Activated CD4-positive, alpha-beta T cell treated with anti-CD3 and anti-CD28 coated beads for 24 hours (primary cell): ENCODE measurements at regions not wholly inside any gene's neighbourhood (a gene's known extent, or its start where the extent isn't known, plus 50 kb on each side); places are given as distances from the start of the nearest gene placed in this dataset.

ENCODE experiments used
- DNase-seq, 2 donors: peaks; one replicate each; pipeline ENCODE4 v3.0.0-alpha.2; 2020; ENCODE audit warnings: low read depth in 2 of 2

DNA sequence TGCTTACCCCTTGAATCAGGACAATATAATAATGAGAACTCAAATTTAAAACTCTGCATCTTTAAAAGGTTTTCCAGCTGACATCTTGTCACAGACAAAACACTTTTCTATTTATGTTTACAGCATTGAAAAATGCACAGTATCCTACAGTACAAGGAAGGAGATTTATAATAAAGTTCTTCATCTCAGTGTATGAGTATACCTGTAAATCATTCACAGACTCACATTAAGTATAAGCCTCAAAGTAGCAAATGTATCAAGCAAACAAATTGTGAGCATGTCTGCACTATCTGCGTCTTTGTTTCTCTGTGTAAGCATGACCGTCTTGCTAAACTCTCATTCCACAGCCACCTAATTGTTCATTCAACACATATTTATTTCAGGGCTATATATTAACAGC lies 52.8 kb downstream of the PPP1R2C start:
- no peak for DNase-seq

DNA sequence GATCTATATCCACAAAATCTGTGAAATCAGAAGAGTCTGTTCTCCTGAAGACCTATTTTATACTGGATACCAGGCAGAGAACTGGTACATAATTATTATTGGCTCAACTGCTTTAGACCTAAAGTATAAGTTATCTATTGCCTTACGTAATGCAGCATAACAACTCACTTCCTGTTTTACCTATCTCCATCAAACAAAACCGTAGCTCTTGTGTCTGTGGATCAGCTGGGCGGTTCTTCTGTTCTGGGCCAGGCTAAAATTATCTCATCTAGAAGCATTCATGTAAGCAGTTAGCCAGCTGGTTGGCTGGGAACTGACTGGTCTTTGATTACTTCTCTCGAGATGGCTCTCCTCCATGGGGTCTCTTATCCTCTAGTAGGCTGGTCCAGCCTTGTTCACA lies 57.8 kb downstream of the PPP1R2C start:
- no peak for DNase-seq

DNA sequence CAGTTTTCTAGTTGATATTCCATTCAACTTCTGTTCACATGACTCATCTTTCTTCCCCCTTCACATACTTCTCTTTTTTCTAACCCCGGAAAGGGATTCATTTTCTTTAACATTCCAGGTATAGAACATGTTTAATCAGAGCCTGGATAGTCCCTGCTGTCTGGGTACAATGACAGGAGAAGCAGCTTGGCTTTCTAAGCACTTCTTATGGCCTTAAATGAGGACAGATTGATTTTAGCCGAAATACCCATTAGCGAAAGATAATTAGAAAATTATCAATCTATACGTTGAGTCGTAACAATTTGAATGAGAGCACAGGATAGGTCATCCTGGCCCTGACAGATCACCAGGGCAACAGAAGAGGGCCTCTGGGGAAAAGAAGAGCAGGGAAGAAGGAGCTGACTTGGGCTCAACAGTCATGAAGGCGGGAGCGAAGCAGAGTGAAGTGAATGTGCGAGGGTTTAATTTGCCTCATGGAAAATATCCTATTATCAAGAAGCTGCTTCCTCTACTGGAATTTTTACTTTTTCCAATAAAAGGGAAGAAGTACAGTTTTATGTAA lies 62.2 kb downstream of the PPP1R2C start:
- no peak for DNase-seq

DNA sequence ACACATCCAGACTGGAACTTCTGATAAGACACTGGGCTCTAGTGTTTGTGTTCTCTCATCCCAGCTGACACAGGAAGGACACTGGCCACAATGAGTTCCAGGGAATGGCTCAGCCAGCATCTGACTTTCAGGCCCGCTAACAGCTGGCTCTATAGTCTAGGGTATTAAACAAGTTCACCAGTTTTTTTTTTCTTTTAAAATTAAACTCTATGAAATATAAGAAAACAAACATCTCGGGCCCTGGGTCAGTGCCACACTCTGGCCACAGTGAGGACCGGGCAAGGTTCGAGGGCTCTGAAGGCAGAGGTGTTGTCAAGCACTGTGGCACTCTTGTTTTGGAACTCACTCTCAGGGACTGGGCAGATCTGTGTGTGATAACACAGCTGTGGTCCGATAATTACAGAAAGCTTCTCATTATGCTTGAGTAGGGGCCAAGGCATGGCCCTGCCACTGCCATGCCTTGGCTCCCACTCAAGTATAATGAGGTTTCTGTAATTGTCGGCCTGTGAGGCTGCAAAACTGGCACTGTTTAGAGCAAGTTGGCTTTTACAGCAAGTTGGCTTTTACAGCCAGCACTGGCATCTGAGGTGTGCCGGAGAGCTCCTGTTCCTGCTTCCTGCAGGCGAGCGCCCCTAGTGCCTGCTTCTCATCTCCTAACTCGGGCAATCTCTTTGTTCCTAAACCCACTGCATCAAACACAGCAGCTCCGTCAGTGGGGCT lies 62.8 kb downstream of the PPP1R2C start:
- DNase-seq, result peak in 1 of 2 donors; percentile 4

DNA sequence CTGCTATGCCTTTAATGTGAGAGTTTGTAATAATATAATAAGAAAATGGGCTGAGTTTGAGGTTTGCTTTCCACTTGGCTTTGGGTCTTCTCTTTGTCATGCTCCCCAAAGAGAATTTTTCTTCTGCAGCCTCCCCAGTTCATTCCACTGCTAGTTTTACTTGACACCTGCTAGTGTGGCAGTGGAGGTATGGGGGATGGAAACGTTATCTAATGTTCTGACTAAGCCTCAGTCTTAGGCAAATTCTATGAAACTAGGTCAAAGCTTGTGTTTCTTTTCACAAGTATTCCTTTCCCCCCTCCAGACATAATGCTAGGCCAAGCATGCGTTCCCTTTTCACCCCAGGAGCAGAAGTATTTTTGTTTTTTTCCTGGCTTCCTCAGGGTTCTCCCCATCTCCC lies 67.5 kb downstream of the PPP1R2C start:
- no peak for DNase-seq

DNA sequence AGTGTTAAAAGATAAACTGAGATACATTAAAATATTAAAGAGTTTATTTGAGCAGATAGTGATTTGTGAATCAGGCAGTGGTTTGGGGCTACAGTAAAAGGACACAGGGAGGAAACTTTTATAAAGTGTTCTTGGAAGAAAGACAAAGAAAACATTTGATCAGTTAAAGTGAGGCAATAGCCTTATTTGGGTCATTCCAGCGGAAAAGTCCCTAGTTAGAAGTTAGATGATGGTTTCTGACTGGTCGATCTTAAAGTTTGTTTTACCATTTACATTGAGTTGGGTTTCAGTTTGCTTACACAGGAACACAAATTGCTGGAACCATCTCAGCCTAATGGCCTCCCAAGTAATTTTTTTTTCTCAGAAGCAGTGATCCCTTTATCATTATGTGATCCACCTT lies 69.7 kb downstream of the PPP1R2C start:
- no peak for DNase-seq

DNA sequence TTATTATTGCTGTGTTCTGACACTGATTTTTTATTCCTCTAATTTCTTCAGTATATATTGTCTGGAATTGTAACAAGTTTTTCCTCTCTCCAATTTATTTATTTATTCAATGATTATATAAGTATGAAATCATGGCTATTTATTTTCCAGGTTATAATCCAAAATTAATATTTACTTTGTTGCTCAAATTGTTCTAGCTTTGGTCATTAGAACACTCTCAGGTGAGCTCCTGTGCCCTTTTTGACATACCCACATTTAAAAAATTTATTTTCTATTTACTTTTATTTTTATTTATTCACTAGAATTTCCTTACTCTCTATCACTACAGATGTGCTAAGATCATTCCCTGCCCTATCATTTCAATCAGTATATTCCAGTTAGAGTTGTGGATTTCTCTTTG lies 70.2 kb downstream of the PPP1R2C start:
- DNase-seq, result no peak

DNA sequence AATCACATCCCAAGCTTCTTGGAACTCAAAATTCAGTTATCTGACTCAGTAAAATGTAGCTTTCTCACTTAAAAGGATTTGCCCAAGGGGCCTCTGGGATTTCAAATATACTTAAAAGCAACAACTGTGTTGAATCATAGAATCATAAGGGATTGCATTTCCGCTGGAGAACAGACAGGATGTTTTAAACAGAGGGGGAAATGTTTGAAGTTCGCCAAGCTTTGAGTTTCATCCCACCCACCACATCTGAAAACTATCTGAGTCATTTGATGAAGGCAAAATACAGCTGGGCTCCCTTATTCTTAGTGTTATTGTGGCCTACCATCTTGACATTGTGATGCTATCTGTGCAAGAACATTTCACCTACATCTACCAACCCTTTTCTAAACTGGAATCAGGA lies 73.5 kb downstream of the PPP1R2C start:
- no peak for DNase-seq

DNA sequence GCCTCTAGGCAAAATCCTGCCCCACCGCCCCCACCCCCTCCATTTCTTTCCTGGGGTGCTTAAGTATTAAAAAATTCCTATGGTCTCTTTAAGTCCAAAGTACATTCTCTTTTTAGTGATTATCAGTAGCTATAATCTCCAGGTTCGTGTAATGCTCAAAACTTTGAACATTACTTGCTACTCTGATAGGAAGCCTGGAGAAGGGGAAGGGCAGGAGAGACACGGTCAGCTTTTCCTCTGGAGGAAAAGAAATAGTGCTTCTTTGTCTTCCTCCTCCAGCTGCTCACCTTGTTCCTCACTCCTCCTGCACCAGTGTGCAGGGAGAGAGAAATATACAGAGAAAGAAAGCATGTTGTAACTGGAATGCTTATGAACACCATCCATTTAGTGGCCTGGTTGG lies 80.4 kb downstream of the PPP1R2C start:
- DNase-seq, result no peak

DNA sequence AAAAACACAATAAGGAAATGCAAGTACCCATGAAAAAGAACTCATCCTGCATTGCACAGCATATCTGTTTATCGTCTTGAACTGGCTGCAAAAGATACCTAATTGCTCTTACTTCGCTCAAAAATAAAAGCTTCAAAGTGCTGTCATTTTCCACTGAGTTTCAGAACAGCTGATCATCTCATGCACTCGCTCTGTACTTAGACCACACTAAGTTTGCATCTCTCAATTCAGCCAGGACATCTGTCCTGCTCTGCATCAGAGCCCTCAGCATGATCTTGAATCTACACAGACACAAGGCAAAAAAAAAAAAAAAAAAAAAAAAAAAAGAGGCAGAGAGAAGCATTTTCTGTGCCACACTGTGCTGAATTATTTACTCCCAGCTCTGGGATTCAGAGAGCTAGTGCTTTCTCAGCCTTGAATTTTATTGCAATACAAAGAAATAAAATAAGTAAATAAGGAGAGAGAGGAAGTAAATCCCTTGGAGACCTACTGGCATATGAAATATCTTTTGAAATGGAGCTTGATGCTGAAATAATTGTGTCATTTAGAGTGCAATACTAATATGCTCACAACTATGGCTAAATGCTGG lies 81.3 kb downstream of the PPP1R2C start:
- DNase-seq, result no peak

DNA sequence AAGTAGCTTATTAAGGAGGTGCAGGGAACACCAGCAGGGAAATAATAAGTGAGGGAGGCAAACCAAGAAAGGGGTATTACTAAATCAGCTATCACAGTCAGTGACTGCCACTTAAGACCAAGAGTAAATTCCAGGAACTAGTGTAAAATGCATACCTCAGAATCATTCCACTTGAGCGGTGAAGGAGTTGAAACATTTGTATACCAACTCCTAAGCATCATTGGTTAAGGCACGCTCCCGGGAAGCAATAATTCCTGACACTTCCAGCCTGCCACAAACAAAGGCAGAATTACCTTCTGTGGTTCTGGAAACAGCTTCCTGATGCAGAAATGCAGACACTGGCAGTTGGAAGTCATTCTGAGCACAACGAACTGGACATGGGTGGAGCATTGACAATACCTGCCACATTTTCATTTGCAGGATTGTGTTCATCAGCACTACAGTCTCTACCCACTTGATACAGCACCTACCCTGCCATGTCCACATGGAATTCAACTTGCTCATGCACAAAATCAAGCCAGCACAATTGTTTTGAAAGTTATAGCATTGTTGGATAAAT lies 82.1 kb downstream of the PPP1R2C start:
- no peak for DNase-seq

DNA sequence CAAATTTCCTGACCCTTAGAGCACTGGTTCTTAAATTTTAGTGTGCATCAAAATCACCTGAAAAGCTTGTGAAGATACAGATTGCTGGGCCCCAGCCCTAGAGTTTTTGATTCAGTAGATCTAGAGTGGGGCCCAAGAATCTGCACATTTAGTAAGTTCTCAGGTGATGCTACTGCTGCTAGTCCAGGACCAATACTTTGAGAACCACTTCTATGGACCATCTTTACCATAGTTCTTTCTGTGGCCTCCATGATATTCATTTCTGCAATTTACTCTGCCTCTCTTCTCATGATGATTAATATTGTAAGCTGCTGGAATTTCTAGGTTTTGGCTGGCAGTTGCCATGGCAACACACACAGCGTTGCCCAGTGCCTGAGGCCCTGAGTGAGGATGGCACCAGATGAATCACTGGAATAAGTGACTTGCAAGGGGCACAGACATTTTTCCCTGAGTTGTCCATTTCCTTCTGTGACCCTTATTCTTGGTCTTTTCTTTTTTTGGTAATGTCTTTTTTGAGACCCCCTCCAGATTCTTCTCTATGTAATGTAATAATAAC lies 83.6 kb downstream of the PPP1R2C start:
- no peak for DNase-seq

DNA sequence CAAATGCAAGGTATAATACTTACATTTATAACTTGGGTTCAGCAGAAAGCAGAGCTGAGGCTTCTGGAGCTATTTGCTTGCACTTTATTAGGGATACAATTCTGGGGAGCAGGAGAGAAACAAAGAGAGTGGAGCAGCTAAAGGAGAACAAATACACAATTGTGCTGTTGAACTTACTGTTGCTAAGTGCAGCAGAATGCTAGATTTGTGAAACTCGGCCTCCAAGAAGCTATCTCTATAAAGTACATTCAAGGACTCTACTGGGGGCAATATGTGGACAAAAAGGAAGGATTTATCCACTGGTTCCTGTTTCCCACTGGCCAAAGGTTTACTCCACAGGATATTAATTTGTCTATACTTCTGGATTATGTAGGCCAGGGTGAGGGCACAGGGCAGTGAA lies 86.8 kb downstream of the PPP1R2C start:
- no peak for DNase-seq

DNA sequence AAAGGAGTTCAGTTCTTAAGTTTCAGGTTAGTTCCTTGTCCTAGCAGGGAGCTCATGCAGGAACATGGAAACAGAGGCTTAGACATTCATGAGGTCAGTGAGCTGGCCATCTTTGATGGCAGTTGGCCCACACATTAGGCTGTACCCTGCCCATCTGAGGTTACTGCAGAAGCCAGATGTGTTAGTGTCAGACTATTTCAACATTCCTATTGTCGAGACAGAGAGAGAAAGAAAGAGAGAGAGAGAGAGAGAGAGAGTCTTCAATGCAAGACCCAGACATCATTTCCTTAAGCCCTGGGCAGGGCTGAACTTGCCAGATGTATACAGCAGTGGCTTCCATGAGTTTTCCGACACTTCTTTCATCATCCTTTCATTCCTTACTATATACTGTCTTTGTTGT lies 91.3 kb downstream of the PPP1R2C start:
- no peak for DNase-seq

DNA sequence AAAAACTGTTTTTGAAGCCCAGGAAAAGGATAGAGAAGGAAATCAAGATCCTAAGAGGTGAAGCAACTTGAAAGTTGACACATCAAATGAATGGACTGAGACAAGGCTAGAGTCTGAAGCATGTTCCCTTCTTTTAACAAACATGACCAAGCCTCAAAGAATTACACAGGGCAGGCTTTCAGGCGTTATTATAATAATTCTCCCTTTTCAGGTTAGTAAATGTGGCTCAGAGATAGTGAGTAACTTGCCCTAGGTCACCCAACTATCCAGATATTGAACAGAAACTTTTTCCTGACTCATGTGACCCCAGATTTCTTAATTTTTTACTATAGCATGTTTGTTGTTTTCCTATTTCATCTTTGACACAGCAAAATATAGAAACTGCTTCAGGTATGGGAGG lies 91.7 kb downstream of the PPP1R2C start:
- no peak for DNase-seq

DNA sequence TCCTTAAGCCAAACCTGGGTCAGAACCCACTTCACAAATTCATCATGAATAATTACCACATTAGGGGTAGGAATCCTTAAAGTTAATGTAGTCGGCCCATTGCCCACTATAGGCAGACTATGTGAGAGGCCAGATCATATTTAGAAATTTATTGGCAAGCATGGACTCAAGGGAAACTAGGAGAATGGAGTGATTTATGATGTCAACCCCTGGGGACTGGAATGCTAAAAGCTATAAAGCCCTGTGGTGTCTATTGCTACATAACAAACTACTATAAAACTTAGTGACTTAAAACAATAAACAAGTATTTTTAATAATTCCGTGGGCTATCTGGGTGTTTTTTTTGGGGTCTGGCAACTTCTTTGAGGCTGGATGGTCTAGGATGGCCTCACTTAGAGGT lies 93.9 kb downstream of the PPP1R2C start:
- no peak for DNase-seq

DNA sequence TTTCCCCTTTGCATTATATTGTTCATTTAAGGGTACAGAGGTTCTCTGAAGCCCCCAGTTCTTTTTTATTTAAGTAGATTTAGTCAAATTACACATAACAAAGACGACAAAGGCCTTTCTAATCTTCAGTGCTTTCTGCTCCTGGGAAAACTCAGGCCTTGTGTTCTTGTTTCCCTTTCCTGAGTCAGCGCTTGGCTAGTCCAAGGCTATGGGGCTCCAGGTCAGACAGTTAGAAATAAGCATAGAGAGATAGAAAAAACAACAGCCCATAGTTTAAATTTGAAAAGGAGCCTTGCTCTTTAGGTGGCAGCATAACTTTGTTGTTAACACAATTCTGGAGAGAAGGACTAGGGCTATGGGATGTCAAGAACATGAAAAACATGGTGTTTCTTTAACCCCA lies 97.3 kb downstream of the PPP1R2C start:
- DNase-seq, result no peak

DNA sequence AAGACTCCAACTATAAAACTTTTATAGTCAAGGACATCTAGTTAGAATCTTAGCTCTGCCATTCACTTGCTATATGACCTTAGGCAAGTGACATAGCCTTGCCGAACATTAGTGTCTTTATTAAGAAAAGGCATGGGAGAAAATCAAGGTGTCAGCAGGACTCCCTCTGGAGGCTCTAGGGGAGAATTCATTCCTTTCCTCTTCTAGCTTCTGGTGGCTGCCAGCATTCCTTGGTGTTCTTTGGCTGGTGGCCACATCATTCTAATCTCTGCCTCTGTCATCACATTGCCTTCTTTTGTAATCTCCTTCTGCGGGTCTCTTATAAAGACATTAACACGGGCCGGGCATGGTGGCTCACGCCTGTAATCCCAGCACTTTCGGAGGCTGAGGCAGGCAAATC lies 99.8 kb downstream of the PPP1R2C start:
- DNase-seq, result no peak

DNA sequence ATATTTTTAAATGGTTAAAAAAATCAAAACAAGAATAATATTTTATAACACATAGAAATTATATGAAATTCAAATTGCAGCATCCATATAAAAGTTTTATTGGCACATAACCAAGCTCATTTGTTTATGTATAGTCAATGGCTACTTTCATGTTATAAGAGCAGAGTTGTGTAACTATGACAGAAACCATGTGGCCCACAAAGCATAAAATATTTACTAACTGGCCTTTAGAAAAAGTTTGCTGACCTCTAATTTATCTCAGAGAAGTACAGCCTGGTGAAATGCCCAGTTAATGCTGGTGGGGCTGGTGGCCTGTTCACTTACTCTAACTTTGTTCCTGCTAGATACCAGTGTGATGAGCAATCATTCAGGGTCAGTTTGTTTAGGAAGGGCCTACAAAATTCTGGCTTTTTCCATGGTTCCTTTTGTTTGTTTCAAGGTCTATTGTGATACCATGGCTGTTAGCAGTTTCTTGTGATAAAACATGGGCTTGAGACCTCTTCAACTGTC lies 104.6 kb downstream of the PPP1R2C start:
- no peak for DNase-seq

DNA sequence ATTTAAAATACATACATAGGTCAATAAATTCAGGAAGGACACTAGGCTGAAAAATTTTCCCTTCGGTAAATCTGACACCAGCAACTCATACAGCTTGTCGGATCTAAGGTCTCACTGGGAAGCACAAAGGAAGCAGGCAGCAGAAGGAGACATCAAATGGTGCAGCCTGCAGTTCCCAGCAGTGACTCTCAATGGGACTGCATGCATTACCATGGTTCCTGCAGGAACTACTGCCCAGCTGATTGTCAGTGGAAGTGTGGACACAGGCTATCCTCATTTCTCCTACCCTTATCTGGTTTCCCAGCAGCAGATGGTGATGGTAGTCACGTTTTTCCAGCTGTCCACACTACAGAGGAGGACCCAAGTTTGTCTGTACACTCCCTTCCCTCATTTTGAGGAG lies 113.3 kb downstream of the PPP1R2C start:
- no peak for DNase-seq

DNA sequence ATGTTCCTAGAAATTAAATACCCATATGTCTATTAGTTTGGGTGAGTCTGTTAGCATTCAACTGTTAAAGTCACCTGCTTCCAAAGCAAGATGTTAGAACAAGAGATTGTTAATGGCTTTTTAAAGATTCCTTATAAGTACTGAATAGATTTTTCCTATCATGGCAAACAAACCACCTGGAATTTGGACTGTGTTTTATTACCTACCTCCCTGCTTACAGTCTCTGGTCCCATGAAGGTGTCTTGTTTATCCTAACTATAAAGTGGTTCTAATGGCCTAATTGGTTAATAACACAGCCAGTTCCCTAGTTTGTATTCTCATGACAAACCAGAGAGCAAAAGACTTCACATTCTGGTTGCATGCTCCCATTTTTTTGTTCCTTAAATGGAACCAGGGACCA lies 149.5 kb downstream of the PPP1R2C start:
- no peak for DNase-seq

DNA sequence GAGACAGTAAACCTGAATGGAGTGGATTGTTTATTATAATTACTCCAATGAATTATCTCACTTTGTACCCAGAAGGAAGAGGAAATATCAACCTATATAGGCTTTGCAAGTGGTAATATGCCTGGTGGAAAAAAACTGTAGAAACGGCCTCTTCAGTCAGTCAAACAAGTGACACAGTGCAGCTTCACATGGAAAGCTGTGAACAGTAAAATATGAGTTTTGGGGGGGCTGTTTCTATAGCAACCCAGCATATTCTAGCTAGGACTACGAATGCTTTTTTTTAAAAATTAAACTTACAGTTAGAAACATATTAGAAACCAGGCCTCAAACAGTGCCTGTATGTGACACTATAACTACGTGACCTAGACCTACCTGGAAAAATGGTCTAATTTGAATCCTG lies 150.1 kb downstream of the PPP1R2C start:
- DNase-seq, result no peak

DNA sequence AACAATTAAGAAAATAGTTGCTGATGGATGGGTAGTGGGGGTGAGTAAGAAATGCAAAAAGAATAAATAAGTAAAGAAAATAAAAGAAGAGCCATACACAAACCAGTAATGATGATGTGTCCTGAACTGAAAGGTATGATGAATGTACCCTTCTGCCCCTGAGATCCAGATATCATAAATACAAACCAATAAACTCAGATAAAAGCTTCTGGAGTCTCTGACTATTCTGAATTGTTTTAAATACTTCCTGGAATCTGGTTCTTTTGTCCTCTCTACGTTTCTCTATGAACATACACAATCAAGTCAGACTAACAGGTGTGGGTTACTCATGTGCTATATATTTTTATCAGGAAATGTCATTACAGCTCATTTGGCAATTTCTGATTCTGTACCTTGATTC lies 153.4 kb downstream of the PPP1R2C start:
- DNase-seq, result no peak
